CD4-positive, alpha-beta T cell treated with Interleukin-2 at 100 ng/mL for 4 hours (primary cell): ENCODE measurements at regions not wholly inside any gene's neighbourhood (a gene's known extent, or its start where the extent isn't known, plus 50 kb on each side); places are given as distances from the start of the nearest gene placed in this dataset.

ENCODE experiments used
- DNase-seq: peaks from one replicate; pipeline ENCODE4 v3.0.0-alpha.2; 2020; ENCODE audit warnings: low spot score

- no peak for DNase-seq
These were observed 360.2 kb upstream of the TSHZ3 start for GRCh38 chr19:31709476-31709875.

GRCh38 chr19:31715249-31715945 is 366.2 kb upstream of the TSHZ3 start:
- DNase-seq: no peak

GRCh38 chr19:31716826-31717225 is 367.6 kb upstream of the TSHZ3 start:
- no peak for DNase-seq

GRCh38 chr19:31717269-31717923 is 368.2 kb upstream of the TSHZ3 start:
- DNase-seq: no peak

GRCh38 chr19:31718032-31718431 is 368.8 kb upstream of the TSHZ3 start:
- no peak for DNase-seq

GRCh38 chr19:31718898-31719297 is 369.7 kb upstream of the TSHZ3 start:
- DNase-seq: no peak

GRCh38 chr19:31723101-31723500 is 373.9 kb upstream of the TSHZ3 start:
- no peak for DNase-seq

GRCh38 chr19:31725051-31725450 is 375.8 kb upstream of the TSHZ3 start:
- no peak for DNase-seq

GRCh38 chr19:31727536-31727935 is 378.3 kb upstream of the TSHZ3 start:
- no peak for DNase-seq

- no peak for DNase-seq
These were observed 381.0 kb upstream of the TSHZ3 start for GRCh38 chr19:31730270-31730669.

- DNase-seq: no peak
These were observed 384.4 kb upstream of the TSHZ3 start for GRCh38 chr19:31733591-31733990.

GRCh38 chr19:31742249-31742648 is 393.0 kb upstream of the TSHZ3 start:
- no peak for DNase-seq

GRCh38 chr19:31745731-31746130 is 396.5 kb upstream of the TSHZ3 start:
- DNase-seq: no peak

- no peak for DNase-seq
These were observed 400.0 kb upstream of the TSHZ3 start for GRCh38 chr19:31749231-31749630.

GRCh38 chr19:31759359-31759758 is 410.1 kb upstream of the TSHZ3 start:
- DNase-seq: no peak

GRCh38 chr19:31761281-31761913 is 412.2 kb upstream of the TSHZ3 start:
- DNase-seq: no peak

GRCh38 chr19:31770223-31770622 is 421.0 kb upstream of the TSHZ3 start:
- no peak for DNase-seq

- no peak for DNase-seq
These were observed 423.7 kb upstream of the TSHZ3 start for GRCh38 chr19:31772915-31773314.

- DNase-seq: no peak
These were observed 432.3 kb upstream of the TSHZ3 start for GRCh38 chr19:31781542-31781941.

GRCh38 chr19:31783592-31783991 is 434.4 kb upstream of the TSHZ3 start:
- DNase-seq: no peak

GRCh38 chr19:31784671-31785101 is 435.4 kb upstream of the TSHZ3 start:
- DNase-seq: no peak

GRCh38 chr19:31801611-31802010 is 452.4 kb upstream of the TSHZ3 start:
- no peak for DNase-seq

GRCh38 chr19:31803835-31804446 is 454.7 kb upstream of the TSHZ3 start:
- no peak for DNase-seq
